ENCODE measurements at regions not wholly inside any gene's neighbourhood (a gene's known extent, or its start where the extent isn't known, plus 50 kb on each side); places are given as distances from the start of the nearest gene placed in this dataset.

DNA sequence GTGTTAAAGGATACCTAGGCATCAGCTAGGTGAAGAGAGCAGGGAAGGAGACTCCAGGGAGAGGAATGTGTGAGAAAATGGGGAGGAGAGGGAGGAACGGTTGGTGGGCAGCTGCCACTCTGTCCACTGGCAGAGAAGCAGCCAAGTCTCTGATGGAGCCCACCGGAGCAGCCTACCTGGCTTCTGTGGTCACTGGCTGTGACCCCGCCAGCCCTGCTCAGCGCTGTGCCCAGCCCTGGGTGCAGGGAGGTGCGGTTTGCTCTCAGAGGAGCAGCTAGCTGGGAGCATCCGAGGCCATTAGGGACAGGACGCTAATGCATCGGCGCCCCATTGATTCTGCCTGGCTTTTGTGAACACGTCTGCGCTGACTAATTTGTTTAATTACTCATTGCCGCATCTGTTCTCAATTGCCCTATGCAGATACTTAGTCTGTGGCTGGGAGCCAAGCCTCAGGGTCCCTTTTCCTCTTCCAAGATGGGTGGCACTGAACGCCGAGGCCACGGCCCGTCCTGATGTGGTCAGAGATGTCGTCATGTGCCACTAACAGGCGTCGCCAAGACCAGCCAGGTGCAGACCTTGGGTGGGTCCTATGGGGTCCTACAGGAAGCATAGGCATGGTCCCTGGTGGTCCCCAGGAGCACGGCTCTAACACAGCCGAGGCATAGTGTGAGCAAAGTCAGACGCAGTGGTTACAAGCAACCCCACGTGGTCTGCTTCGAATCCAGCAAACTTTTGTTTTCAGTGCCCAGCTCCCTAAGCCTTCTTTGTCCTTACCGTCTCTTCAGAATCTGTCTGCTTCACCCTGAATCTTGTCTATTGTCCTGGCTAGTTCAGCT lies 82.0 kb downstream of the RRM2 start:
- TF ChIP-seq, protein P1, sequence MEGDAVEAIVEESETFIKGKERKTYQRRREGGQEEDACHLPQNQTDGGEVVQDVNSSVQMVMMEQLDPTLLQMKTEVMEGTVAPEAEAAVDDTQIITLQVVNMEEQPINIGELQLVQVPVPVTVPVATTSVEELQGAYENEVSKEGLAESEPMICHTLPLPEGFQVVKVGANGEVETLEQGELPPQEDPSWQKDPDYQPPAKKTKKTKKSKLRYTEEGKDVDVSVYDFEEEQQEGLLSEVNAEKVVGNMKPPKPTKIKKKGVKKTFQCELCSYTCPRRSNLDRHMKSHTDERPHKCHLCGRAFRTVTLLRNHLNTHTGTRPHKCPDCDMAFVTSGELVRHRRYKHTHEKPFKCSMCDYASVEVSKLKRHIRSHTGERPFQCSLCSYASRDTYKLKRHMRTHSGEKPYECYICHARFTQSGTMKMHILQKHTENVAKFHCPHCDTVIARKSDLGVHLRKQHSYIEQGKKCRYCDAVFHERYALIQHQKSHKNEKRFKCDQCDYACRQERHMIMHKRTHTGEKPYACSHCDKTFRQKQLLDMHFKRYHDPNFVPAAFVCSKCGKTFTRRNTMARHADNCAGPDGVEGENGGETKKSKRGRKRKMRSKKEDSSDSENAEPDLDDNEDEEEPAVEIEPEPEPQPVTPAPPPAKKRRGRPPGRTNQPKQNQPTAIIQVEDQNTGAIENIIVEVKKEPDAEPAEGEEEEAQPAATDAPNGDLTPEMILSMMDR (IDR thresholded peaks at IDR 0.05), result no peak
- no peak for TF ChIP-seq EP300 (IDR thresholded peaks at IDR 0.05)
